HG03521 (cell line): ENCODE measurements at regions not wholly inside any gene's neighbourhood (a gene's known extent, or its start where the extent isn't known, plus 50 kb on each side); places are given as distances from the start of the nearest gene placed in this dataset.
"Not testable (repeated sequence)": the region's sequence is repeated elsewhere in the genome, so short reads cannot be mapped to it uniquely, and the experiment has no call there.

Experiments
- ATAC-seq: cut with Tn5 transposase; IDR thresholded peaks from one replicate; pipeline ENCODE4 v1.9.1; 2021; ENCODE audit warnings: mild to moderate bottlenecking, moderate library complexity; ENCODE audit not compliant: unreplicated experiment

GRCh38 chr3:106071306-106071705 lies 202.5 kb upstream of the CBLB start:
- no peak for ATAC-seq

- not testable (repeated sequence) for ATAC-seq
These were observed 203.8 kb upstream of the CBLB start for GRCh38 chr3:106072596-106072995.

GRCh38 chr3:106073806-106074205 lies 205.0 kb upstream of the CBLB start:
- ATAC-seq: not testable (repeated sequence)

GRCh38 chr3:106075731-106076130 lies 206.9 kb upstream of the CBLB start:
- not testable (repeated sequence) for ATAC-seq

- ATAC-seq: no peak
These were observed 209.8 kb upstream of the CBLB start for GRCh38 chr3:106078635-106079034.

GRCh38 chr3:106082616-106083015 lies 213.8 kb upstream of the CBLB start:
- ATAC-seq: no peak

GRCh38 chr3:106083207-106083606 lies 214.4 kb upstream of the CBLB start:
- ATAC-seq: no peak

GRCh38 chr3:106083854-106084253 lies 215.0 kb upstream of the CBLB start:
- no peak for ATAC-seq

GRCh38 chr3:106086038-106086437 lies 217.2 kb upstream of the CBLB start:
- ATAC-seq: no peak

- no peak for ATAC-seq
These were observed 217.8 kb upstream of the CBLB start for GRCh38 chr3:106086636-106087035.

GRCh38 chr3:106088304-106088703 lies 219.5 kb upstream of the CBLB start:
- no peak for ATAC-seq

- ATAC-seq: no peak
These were observed 220.1 kb upstream of the CBLB start for GRCh38 chr3:106088899-106089298.

- no peak for ATAC-seq
These were observed 221.0 kb upstream of the CBLB start for GRCh38 chr3:106089806-106090205.

GRCh38 chr3:106092792-106093191 lies 224.0 kb upstream of the CBLB start:
- ATAC-seq: no peak

- no peak for ATAC-seq
These were observed 224.8 kb upstream of the CBLB start for GRCh38 chr3:106093616-106094015.

- no peak for ATAC-seq
These were observed 229.1 kb upstream of the CBLB start for GRCh38 chr3:106097817-106098435.

- no peak for ATAC-seq
These were observed 234.6 kb upstream of the CBLB start for GRCh38 chr3:106103383-106103782.

- ATAC-seq: no peak
These were observed 235.3 kb upstream of the CBLB start for GRCh38 chr3:106104078-106104477.

GRCh38 chr3:106108925-106109324 lies 240.1 kb upstream of the CBLB start:
- ATAC-seq: no peak

- not testable (repeated sequence) for ATAC-seq
These were observed 243.7 kb upstream of the CBLB start for GRCh38 chr3:106112561-106112960.

- ATAC-seq: no peak
These were observed 244.9 kb upstream of the CBLB start for GRCh38 chr3:106113747-106114146.

- ATAC-seq: no peak
These were observed 245.4 kb upstream of the CBLB start for GRCh38 chr3:106114220-106114619.

- ATAC-seq: no peak
These were observed 246.0 kb upstream of the CBLB start for GRCh38 chr3:106114848-106115247.
